HS-5 (cell line): ENCODE measurements at regions not wholly inside any gene's neighbourhood (a gene's known extent, or its start where the extent isn't known, plus 50 kb on each side); places are given as distances from the start of the nearest gene placed in this dataset.
"Not testable (repeated sequence)": the region's sequence is repeated elsewhere in the genome, so short reads cannot be mapped to it uniquely, and the experiment has no call there.

Experiments used
- DNase-seq: peaks from one replicate; pipeline ENCODE4 v3.0.0-alpha.2; 2012; ENCODE audit warnings: low read depth

GRCh38 chr3:63719796-63720445, 67.4 kb downstream of the SNTN start:
- DNase-seq, result no peak

DNA sequence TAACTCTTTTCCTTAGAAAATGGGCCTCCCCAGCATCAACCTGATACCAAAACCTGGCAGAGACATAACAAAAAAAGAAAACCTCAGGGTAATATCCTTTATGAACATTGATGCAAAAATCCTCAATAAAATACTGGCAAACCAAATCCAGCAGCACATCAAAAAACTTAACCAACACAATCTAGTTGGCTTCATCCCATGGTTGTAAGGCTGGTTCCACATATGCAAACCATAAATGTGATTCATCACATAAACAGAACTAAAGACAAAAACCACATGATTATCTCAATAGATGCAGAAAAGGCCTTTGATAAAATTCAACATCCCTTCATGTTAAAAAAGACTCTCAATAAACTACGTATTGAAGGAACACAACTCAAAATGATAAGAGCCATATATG, 68.5 kb downstream of the SNTN start:
- DNase-seq, result peak; percentile 25

DNA sequence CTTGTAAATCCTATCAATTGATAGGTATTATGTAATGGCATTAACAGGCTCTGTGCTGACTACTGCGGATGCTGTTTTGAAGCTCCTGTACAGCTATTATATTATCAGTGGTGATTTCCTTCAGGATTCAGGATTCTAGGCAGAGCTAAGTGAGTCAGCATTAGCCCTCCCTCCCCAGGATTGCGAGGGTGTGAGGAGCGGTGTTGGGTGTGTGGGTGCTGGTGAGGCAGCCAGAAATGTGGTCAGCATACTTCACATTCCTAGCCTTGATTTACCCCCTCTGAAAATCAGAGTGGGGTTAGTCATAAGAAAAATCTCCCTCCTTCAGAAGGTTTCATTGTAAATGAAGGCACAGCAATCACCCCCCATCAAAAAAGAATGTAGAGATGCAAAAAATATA, 72.5 kb downstream of the SNTN start:
- DNase-seq, result peak; percentile 82

DNA sequence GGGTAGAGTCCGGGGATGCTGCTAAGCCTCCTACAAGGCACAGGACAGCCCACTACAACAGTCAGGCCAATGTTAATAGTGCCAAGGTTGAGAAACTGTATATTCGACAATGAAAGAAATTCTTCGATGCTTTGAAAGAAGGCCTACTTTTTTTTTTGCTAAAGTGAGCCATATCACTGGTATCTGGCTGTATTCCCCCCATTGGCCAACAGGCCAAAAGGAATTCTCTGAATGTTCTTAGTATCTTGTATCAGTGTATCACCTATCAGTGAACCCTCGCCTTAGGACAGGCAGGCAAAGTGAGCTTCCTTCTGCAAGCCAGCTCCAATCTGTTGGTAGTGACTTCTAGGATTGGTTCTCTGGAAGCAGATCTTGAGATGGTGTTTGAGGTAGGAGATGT, 74.2 kb downstream of the SNTN start:
- DNase-seq, result no peak

- DNase-seq, result no peak
These were observed 74.8 kb downstream of the SNTN start for GRCh38 chr3:63727233-63727632.

DNA sequence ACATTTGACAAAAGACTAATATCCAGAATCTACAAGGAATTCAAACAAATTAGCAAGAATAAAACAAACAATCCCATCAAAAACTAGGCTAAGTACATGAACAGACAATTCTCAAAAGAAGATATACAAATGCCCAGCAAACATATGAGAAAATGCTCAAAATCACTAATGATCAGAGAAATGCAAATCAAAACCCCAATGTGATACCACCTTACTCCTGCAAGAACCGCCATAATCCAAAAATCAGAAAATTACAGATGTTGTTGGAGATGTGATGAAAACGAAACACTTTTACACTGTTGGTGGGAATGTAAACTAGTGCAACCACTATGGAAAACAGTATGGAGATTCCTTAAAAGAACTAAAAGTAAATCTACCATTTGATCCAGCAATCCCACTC, 79.4 kb downstream of the SNTN start:
- DNase-seq, result no peak

DNA sequence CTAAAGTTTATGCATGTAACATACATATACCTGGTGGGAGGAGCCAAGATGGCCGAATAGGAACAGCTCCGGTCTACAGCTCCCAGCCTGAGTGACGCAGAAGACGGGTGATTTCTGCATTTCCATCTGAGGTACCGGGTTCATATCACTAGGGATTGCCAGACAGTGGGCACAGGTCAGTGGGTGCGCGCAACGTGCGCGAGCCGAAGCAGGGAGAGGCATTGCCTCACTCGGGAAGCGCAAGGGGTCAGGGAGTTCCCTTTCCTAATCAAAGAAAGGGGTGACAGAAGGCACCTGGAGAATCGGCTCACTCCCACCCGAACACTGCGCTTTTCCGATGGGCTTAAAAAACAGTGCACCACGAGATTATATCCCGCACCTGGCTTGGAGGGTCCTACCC, 80.8 kb downstream of the SNTN start:
- not testable (repeated sequence) for DNase-seq

- not testable (repeated sequence) for DNase-seq
These were observed 82.2 kb downstream of the SNTN start for GRCh38 chr3:63734632-63735031.

DNA sequence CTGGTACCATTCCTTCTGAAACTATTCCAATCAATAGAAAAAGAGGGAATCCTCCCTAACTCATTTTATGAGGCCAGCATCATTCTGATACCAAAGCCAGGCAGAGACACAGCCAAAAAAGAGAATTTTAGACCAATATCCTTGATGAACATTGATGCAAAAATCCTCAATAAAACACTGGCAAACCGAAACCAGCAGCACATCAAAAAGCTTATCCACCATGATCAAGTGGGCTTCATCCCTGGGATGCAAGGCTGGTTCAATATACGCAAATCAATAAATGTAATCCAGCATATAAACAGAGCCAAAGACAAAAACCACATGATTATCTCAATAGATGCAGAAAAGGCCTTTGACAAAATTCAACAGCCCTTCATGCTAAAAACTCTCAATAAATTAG, 82.3 kb upstream of the C3orf49 start:
- DNase-seq, result not testable (repeated sequence)

DNA sequence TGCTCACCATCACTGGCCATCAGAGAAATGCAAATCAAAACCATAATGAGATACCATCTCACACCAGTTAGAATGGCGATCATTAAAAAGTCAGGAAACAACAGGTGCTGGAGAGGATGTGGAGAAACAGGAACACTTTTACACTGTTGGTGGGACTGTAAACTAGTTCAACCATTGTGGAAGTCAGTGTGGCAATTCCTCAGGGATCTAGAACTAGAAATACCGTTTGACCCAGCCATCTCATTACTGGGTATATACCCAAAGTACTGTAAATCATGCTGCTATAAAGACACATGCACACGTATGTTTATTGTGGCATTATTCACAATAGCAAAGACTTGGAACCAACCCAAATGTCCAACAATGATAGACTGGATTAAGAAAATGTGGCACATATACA, 80.5 kb upstream of the C3orf49 start:
- DNase-seq, result not testable (repeated sequence)

DNA sequence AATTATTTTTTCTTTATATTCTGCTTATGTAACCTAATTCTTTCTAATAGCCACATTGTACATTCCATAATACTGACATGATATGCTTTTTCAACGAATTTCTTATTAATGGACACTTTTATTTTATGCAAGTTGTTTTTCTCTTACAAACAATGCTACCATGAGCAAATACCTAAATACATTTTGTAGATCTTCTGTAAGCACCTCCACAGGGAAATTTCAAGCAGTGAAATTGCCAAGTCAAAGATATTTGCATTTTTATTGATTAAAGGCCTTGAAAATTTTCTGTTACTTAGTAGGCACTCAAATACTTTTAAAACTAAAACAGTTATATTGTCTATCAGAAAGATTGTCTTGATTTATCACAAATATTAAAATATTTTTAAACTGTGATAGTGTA, 79.6 kb upstream of the C3orf49 start:
- DNase-seq, result no peak

DNA sequence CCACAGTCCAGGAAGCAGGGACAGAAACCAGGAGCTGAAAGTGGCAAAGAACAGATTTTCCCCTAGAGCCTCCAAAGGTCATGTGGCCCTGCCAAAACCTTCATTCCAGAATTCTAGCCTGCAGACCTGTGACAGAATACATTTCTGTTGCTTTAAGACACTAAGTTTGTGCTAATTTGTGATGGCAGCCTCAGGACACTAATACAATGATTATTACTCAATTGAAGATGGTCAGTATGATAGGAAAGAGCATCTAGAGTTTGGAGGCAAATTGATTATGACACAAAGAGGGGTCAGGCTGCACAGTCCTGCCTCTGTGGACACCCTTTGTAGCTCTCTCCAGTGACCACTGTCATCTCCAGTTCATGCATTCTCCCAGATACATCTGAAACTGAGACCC, 79.0 kb upstream of the C3orf49 start:
- DNase-seq, result no peak

DNA sequence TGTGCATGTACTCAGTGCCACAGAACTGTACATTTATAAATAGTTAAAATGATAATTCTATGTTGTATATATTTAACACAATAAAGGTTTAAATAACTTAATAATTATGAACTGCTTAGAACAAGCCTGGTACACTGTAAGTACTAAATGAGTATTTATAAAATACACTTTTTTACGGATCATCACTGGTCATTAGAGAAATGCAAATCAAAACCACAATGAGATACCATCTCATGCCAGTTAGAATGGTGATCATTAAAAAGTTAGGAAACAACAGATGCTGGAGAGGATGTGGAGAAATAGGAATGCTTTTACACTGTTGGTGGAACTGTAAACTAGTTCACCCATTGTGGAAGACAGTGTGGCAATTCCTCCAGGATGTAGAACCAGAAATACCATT, 74.4 kb upstream of the C3orf49 start:
- not testable (repeated sequence) for DNase-seq

DNA sequence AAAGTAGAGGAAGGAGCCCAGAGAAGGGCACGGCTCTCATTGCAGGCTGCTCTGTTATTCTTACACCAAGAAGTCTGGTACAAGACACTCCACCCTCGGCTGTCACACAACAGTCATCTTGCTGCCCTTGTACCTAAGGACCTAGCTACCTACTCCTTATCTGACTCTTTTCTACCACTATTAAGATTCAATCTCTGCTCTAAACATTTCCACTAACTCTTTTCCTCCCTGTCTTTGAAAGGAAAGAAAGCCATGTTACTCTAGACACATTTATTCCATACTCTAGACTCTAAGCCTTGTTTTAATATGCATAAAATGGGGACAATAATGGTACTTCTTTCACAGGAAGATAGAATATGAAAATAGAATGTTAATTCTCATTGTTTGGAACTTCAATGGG, 73.3 kb upstream of the C3orf49 start:
- DNase-seq, result no peak

DNA sequence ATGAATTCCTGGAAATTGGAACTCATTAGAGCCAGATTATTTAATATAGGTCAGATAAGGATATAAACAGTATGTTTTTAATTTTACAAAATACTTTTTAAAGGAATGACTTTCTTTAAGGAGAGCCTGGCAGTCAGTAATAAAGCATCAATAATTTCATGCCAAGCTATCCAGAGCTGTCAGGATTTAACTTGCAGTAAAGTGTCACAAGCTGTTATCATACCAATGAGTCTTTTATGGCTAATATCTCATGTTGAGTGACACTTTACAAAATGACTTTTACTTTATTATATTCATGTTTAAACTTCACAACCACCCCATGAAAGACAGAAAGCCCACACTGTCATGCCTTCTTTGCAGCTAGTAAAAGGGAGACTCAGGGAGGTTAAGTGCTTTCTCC, 72.9 kb upstream of the C3orf49 start:
- DNase-seq, result no peak

- no peak for DNase-seq
These were observed 67.6 kb upstream of the C3orf49 start for GRCh38 chr3:63751459-63751858.

DNA sequence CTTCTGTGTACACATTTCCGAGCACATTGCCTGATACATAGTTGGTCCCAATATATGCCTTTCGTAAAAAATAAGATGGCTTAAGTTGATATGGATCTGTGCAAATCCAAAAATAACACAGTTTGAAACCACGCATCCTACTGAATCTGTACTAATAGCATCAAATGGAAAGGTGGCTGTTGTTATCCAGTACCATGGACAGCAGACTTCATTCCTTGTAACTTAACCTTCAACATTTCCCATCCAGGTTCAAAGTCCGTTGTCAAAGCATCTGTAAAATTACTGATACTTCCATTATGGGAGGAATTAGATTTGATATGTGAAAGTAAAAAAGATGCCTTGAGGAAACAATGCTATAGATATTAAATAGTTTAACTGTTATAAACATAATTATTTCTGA, 65.5 kb upstream of the C3orf49 start:
- DNase-seq, result no peak

GRCh38 chr3:63753995-63754394, 65.1 kb upstream of the C3orf49 start:
- no peak for DNase-seq

DNA sequence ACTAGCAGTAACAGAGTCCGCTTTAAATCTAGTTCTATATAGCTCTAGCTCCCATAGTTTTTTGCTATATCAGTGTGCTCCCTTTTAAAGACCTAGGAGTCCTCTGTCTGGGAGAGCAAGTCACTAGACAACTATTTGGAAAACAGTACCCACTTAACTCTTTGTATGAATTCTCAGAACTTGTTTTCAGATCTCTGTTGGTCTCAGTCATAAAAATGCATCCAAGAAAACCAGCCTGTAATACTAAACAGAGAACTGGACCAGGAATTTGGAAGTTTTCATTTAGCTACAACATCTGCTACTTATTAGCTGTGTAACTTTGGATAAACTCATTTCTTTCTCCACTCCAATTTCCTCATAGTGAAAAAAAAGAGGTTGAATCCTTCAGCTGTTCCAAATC, 56.9 kb upstream of the C3orf49 start:
- peak; percentile 43 for DNase-seq

- DNase-seq, result peak; percentile 58
These were observed 56.1 kb upstream of the C3orf49 start for GRCh38 chr3:63762934-63763550.

DNA sequence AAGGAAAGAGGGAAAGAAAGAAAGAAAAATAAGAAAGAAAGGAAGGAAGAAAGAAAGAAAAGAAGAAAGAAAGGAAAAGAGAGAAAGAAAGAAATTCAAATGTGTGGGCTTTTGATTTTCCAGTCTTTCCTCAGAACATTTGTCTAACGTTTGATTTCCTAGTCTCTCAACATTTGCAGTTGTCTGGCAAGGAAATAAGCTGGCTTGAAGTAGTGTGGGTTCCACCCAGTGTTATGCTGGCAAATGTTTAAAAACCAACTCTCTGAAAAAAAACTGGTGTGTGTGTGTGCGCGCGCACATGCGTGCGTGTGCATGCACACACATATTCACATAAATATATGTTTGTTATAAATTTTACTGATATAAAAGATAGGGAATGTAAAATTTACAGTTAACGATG, 54.6 kb upstream of the C3orf49 start:
- no peak for DNase-seq

- DNase-seq, result no peak
These were observed 52.8 kb upstream of the C3orf49 start for GRCh38 chr3:63766261-63766660.

DNA sequence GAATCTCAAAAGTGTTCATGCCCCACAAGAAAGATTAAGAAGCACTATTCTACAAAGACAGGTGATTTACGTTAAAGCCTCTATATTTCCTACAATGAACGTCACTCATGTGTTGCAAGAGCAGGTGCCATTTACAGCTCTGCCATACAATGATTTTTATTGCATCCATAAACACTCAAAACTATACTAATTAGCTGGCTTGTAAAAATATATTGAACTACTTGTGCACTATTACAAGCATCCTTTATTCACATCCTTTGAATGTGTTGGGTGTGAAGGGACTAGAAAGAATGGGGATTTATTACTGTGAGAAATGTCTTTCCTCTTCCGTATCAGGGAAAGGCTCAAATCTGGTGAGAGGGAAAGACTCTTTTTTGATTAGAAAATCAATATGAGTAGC, 50.7 kb upstream of the C3orf49 start:
- DNase-seq, result no peak

DNA sequence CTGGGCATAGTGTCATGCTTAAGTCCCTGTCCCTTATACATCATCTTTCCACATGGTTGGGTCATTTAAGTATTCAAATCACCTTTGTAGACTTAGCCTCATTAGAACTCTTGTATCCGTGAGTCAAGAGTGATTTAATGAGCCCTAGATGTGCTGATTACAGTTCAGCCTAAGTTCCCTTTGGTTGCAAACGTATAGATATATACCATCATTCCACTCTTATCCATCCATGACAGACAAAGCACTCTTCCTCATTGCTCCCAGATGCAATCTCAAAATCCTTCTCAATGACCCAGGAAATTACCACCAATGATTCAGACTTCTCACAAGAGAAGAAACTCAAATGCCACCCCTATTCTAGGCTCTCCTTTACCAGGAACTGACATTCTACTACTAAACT, 50.2 kb upstream of the C3orf49 start:
- DNase-seq, result no peak
